GM18868 (cell line): ENCODE measurements at regions not wholly inside any gene's neighbourhood (a gene's known extent, or its start where the extent isn't known, plus 50 kb on each side); places are given as distances from the start of the nearest gene placed in this dataset.
A peak's percentile ranks its signal among the peaks of the same experiment; 100 is the strongest.
"Not testable (repeated sequence)": the region's sequence is repeated elsewhere in the genome, so short reads cannot be mapped to it uniquely, and the experiment has no call there.

Source experiments
- ATAC-seq: cut with Tn5 transposase; IDR thresholded peaks from one replicate; pipeline ENCODE4 v1.9.1; 2021; ENCODE audit warnings: mild to moderate bottlenecking, moderate library complexity; ENCODE audit not compliant: unreplicated experiment

DNA sequence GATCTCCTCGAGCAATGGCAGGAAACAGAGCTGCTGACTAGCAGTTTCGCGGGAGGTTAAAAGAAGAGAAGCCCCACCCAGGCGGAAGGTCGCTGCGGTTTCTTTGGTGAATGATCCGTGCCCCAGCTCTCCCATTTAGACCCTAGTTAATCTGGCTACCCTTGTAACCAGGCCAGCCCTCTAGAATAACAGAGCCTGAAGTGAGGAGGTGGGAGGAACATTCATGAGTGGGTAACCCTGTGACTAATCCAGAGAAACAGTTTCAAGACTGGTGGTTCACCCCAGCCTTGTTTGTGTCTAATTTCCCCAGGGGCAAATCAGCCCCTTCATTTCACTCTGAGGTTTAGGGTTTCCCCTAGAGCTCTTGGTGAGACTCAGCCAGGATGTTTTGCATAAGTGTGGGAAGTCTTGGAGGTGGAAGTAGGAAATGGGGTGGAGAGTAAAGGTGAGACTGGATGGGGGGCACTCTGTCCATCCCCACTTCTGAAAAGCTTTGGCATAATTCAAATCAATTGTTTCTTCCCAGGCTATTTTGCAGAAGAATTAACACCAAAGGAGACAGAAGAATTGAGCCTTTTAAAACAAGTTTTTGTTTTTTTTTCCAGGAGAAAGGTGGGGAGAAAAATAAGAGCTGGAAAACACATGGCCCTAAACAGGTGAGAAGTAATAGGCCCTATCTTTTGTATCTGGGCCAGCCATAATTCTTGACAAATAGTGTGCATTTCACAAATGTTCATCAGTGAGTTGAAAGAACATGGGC lies 303.1 kb downstream of the RPLP1 start:
- ATAC-seq = peak; percentile 93

DNA sequence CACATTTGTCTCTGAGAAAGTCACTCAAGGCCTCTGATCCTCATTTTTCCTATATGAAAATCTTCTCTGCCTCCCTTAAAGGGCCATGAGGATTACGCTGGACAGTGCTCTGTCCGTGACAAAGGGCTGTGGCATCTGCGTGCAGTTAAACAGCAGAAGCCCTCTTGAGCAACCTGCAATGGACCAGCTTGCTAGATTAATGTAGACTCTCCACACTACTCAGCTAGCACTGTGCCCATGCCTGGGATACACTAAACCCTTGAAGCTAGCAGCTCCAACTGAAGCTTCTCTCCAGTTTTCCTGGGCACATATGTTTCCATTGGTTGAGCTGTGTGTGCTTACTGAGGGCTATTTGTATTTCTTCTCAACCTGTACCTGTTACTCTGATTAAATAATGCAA lies 303.8 kb downstream of the RPLP1 start:
- ATAC-seq = no peak

DNA sequence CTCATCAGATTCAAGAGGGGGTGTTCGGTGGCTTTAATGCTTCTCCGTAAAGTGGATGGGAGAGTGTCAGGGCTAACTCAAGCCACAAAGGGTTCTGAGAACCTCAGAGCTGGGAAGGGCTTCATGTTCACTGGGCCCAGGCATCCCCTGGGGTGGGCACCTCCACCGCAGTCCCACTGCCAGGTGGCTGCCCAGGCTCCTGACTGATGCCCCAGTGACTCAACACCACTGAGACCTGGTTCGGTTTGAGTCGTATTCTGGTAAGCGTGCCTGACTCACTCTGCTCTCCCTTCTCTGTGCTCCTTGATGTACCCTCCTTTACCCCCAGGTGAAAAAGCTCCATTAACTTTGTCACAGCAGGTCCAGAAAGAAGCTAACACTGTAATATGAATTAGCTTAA lies 304.6 kb downstream of the RPLP1 start:
- no peak for ATAC-seq

DNA sequence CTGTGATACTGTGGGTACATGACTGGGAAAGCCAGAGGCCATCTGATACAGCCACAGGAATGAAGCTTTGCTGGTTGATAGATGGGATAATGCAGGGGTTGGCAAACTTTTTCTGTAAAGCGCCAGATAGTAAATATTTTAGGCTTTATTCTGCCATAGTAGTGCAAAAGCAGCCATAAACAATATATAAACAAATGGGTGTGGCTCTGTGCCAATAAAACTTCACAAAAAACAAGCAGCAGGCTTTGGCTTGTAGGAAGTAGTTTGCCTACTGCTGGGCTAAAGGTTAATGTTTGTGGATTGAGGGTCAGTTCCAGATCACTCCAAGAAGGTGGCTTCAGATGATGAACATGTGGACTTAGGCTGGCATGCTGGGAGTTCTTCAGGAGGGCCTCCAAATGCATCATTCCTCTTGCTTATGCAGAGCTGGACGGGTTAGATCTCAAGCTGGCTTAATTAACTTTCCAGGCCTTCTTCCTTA lies 305.7 kb downstream of the RPLP1 start:
- ATAC-seq = no peak

DNA sequence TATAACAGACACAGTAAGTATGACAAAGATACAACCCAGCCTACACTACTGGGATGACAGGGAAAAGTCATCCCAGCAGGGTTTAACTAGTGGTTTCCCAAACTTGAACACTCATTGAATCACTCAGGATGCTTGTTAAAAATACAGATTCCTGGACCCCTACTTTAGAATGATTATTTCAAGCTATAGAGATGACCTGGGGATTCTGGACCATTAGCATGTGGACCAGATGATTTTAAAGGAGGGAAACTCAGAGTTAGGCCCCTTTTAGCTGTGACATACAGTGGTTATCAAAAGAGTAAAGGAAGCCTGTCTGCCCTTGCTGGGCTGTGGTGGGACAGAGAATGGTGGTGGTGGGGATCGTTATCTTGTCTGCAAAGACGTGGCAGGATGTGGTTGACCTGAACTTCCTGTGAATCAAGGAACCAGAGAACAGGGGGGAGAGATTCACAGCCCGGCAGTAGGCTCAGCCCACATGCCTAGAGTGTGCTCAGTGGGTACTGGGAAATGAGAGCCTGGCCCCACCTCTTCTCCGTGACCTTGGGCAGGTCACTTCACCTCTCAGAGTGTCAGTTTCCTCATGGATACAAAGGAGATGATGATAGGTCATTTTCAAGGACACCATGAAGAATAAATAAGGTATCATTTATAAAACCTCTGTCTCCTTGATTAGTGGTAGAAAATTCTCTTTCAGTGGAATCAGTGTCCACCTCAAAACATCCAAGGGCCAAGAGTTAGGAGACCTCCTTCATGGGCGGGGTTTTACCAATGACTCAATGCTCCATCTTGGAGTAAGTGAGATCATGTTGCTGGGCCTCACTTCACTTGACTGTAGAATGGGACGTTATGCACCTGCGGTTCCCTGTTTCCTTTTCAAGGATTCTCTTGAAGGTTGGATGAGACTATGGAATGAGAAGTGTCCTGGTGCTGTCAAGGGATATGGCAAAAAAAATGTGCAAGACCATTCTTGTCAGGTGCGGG lies 306.5 kb downstream of the RPLP1 start:
- no peak for ATAC-seq

DNA sequence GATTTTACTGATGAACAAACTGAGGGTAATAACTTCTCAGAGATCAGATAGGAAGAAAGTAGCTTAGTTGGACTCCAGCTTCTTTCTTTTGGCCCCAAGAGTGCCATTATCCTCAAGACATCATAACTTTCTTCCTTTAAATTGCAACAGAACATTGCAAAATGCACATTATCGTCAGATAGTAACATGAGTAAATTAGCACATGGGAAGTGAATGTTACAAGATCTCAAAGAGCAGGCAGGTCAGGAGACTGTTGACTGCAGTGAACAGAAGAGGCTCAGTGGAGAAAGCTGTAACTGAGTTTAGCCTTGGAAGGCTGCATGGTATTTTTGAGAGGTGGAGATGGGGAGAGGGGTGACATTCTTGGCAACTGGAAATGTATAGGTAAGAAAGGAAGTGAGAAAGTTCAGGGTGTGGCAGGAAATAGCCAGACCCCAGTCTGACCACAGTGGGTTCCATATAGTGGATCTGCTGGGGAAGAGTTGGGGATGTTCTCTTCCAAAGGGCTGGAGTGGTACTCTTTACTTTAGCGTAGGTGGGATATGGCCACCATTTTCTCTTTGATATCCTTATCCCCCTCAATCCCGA lies 307.7 kb downstream of the RPLP1 start:
- ATAC-seq = no peak

DNA sequence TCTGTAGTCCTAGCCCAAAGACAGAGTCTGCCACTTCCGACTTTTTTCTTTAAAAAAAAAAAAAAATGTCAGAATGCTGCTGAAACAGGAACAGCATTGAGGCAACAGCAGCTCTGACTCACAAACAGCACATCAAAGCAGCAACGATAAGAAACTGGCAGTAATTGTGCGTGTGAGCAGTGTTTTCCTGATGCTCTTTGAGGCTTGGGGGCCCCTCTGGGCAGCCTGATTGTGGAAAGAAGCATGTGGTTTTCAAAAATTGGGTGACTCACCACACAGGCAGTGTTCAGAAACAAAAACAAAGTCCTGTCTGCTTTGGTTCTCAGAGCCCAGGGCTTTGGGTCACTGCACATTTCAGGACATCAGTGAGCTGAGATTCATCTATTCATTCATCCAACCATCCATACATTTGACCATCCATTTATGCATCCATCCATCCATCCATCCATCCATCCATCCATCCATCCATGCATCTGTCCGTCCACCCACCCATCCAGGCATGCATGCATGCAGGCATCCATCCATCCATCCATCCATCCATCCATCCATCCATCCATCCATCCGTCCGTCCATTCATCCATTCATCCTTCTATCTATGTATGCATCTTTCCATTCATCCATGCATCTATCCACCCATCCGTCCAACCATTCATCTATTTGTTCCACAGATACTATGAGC lies 308.4 kb downstream of the RPLP1 start:
- peak; percentile 86 for ATAC-seq

DNA sequence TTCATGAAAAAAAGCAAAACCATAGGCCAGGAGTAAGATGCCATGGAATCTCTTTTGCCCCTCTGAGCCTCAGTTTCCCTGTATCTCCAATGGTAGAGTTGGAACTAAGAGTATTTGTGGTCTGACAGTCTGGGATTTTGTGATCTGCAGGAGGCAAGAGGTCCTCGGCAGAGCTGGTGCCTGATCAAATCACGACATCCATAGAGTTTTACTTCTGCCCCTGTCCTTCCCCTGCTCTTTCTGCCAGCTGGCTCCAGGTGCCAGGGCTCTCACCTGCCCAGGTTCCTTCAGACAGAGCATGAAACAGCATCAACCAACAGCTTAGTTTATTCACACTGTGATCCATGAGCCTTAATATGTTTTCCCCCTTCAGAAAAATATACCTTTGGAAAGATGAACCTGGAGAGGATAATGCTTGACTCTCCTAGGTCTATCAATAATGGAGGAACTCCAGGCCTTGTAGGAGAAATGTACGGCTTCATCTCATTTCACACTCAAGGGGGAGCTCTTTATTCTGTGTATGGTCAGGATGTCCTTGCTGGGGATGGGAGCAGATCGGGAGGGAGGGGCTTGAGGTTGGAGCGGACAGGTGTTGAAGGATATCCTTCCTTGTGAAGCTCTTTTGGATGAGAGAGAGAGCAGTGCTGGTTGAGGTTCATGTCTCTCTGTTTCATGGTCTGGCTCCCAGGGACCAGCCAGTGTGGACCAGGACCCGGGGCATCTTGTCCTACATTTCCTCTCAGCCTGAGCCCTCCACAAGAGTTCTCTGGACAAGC lies 309.9 kb downstream of the RPLP1 start:
- no peak for ATAC-seq

DNA sequence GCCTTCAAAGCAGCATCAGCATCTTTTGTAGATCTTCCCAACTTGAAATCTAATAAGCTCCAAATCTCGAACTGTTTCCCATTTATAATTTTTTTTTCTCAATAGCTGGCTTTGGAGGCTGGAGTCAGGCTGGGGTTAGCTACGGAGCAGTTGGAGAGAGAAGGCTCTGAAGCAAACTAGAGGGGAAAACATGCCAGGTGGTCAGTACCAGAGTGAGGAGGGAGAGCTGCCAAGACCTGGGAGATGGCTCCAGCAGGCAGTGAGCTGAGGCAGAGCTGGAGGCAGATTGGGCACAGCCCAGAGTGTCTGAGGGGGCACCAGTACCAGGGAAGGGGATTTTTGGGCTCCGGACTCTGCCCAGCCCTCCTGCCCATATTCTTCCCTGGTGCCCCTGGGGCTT lies 311.2 kb downstream of the RPLP1 start:
- ATAC-seq = no peak

DNA sequence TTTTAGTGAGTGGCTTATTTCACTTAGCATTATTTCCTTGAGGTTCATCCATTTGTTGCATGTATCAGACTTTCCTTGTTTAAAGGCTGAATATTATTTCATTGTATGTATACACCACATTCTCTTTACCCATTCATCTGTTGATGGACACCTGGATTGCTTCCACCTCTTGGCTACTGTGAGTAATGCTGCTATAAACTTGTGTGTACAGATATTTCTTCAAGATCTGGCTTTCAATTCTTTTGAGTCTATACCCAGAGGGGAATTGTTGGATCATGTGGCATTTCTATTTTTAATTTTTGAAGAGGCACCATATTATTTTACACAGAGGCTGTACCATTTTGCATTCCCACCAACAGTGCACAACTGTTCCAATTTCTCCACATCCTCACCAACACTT lies 313.5 kb downstream of the RPLP1 start:
- ATAC-seq = no peak

DNA sequence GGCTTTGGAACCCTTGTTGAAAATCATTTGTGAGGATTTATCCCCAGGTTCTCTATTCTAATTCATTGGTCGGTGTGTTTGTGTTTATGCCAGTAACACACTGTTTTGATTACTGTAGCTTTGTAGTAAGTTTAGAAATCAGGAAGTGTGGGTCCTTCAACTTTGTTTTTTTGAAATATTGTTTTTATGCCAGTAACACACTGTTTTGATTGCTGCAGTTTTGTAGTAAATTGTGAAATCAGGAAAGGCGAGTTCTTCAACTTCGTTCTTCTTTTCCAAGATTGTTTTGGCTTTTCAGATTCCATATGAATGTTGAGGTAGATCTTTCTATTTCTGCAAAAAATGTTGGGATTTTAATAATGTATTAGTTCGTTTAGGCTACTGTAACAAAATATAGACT lies 314.6 kb downstream of the RPLP1 start:
- no peak for ATAC-seq

DNA sequence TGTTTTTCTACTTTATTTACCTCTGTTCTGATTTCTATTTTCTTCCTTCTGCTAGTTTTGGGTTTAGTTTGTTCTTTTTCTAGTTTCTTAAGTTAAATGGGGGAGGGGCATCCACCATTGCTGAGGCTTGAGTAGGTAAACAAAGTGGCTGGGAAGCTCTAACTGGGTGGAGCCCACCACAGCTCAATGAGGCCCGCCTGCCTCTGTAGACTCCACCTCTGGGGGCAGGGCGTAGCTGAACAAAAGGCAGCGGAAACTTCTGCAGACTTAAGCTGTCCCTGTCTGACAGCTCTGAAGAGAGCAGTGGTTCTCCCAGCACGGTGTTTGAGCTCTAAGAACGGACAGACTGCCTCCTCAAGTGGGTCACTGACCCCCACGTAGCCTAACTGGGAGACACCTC lies 316.7 kb downstream of the RPLP1 start:
- not testable (repeated sequence) for ATAC-seq

DNA sequence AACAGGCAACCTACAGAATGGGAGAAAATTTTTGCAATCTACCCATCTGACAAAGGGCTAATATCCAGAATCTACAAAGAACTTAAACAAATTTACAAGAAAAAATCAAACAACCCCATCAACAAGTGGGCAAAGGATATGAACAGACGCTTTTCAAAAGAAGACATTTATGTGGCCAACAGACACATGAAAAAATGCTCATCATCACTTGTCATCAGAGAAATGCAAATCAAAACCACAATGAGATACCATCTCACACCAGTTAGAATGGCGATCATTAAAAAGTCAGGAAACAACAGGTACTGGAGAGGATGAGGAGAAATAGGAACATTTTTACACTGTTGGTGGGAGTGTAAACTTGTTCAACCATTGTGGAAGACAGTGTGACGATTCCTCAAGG lies 321.6 kb downstream of the RPLP1 start:
- ATAC-seq = not testable (repeated sequence)

DNA sequence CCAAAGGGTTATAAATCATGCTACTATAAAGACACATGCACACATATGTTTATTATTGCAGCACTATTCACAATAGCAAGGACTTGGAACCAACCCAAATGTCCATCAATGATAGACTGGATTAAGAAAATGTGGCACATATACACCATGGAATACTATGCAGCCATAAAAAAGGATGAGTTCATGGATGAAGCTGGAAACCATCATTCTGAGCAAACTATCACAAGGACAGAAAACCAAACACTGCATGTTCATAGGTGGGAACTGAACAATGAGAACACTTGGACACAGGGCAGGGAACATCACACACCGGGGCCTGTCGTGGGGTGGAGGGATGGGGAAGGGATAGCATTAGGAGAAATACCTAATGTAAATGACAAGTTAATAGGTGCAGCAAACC lies 322.1 kb downstream of the RPLP1 start:
- not testable (repeated sequence) for ATAC-seq

DNA sequence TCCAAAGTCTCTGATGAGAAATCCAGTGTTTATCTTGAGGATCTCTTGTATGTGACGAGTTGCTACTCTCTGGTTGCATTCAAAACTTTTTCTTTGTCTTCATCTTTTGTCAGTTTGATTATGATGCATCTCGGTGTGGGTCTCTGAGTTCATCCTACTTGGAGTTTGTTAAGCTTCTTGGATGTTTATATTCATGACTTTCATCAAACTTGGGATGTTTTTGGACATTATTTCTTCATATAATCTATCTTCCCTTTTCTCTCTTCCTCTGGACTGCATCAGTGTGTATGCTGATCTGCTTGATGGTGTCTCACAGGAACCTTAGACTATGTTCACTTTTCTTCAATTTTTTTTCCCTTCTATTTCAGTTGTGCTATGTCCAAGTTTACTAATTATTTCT lies 320.4 kb downstream of the TLE3 start:
- no peak for ATAC-seq

DNA sequence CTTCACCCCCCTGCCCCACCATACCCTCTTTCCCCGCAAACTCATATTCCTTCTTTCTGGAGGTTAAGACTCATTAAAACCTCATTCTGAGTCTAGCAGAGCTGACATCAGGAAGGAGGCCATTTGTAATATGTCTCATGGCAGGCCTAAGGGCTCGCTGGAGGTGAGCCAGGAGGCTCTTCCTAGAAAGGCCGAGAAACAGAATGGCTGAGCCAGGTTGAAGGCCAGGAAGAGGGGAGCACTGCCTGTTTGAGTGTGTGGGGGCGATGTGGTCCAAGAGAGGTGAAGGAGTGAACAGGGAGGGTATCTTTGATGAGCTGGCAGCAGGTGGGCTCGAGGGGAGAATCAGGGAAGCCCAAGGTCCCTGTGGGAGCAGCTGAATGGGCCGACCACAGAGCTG lies 317.3 kb downstream of the TLE3 start:
- no peak for ATAC-seq

DNA sequence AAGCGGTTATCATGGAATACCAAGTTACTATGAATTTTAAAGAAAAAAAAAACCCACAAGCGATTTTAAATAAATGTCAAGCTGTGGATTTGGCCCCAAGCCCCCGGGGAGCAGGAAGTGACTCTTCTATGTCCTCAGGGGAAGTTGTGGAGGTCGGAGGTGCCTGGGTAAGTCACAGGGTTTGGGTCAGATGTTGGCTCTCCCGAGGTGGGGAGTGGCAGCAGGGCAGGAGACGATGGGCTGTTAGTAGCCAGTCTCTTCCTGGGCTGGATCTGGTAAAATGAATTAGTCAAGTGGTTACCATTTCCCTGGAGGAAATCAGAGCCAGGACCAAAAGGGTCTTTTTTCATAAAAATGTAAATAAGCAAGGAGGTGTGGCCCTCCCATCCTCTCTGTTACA lies 316.7 kb downstream of the TLE3 start:
- no peak for ATAC-seq

DNA sequence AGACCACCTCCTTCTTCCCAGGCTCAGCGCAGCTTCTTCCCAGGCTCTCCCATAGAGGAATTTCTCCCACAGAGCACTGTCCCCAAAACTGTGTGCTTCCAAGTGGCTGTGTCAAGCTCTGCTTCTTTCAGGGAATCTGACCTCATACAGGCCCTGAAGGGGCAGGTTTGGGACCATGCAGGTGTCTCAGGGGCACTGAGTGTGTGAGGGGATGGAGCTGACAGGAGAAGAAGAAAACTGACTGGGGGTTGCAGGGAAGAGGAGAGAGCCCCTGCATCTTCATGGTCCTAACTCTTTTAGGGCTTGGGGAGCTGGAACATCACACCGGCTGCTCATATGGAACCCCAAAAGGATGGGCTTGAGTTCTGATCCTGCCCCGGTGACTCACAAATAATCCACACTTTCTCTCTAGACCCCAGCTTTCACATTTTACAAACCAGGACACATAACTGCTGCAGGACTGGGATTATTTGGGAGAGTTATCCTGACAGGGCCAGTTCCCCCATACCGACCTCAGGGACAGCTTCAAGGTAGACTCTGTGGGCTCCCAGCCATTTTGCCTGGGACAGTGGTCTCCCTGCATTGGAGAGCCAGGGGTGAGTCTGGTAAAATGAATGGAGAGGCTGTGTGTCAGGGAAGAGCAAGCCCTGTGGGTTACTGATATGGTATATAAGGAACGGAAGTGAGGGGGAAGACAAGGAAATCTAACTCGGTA lies 316.1 kb downstream of the TLE3 start:
- no peak for ATAC-seq

DNA sequence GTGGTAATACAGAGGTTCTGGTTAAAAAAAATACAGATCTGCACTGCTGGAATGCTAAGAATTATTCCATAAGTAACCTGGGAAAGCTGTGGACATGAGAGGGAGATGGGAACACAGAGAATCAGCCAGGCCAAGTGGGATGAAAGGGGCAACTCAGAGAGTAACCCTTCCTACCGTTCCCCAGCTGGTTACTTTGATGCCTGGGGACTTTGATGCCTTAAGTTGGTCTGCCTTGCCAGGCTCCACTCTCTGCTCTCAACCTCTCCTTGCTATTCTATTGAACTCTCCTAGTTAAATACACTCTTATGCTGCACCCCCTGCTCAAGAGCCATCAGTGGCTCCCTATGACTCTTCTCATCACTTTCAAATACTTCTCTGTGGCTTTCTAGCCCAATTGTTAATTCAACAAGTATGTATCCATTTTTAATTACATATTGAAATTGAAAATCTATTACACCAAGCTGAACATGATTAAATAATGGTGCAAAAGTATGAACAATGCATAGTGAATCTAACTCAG lies 315.5 kb downstream of the TLE3 start:
- no peak for ATAC-seq
